Sciatic nerve (tissue), 2 donors: ENCODE measurements at regions not wholly inside any gene's neighbourhood (a gene's known extent, or its start where the extent isn't known, plus 50 kb on each side); places are given as distances from the start of the nearest gene placed in this dataset.

Experiments used
- ATAC-seq: fragments of 200-7000 bp; cut with Tn5 transposase; one replicate; pipeline ENCODE4 v1.9.1; 2020; ENCODE audit warnings: mild to moderate bottlenecking, moderate library complexity
- DNase-seq: peaks from one replicate; pipeline ENCODE4 v3.0.0-alpha.2; 2020; ENCODE audit warnings: low spot score
- intact Hi-C: fragments of 100-400 bp; cut with DNase I; formaldehyde crosslinking; loops from one replicate; pipeline ENCODE4 v1.14.2; 2022
- donor health status: DM: no; HTN: no; CAD: no.
- donor health status: DM: no; HTN: no; CAD: no.

DNA sequence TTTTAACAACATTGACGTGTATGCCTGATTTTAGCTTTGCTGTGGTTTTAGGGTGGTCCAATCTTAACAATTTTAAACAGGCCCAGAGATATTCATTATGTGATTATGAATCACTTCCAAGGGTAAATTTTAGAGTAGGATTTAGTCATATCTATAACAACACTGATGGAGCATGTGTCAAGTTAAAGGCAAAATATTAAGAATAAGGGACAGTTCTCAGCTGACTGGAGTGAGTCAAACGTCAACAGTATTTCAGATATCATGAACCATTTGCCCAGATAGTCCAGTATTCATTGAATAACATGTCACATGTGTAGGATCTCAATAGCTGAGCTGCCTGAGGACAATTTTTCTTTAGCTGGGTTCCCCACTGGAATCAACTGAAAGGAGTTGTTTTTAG is 61.3 kb upstream of the VCX2 start:
- intact Hi-C loops: no loop called here
- DNase-seq: no peak
- ATAC-seq: no peak

DNA sequence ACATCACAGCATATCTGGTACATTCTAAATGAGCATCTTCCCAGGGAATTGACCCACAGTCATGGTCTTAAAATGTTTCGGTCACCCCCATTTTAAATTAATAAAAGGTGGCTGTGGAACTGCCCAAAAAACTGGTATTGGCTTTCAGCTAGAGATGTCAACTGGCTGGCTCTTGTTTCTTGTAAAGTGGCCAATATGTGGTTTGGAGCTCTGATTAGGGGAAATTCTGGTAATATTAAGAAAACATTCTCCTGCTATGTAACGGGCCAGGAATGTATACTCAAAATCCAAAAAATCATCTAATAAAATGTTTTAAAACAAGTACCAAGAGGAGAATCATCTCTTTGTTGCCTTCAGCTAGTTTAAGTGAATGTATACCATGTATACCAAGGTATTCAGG is 62.0 kb upstream of the VCX2 start:
- intact Hi-C loops: no loop called here

DNA sequence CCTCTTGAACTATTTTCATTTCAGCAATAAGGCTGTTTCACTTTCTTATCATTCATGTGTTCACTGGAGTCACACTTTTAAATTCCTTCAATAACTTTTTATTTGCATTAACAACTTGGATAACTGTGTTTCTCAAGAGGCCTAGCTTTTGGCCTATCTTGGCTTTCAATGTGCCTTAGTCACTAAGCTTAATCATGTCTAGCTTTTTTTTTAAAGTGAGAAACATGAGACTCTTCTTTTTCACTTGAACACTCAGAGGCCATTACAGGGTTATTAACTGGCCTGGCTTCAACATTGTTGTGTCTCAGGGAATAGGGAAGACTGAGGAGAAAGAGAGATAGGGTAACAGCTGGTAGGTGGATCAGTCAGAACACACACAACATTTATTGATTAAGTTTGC is 64.0 kb upstream of the VCX2 start:
- intact Hi-C loops: no loop called here
- no peak for DNase-seq
- ATAC-seq: no peak

More for the DNA sequence above, 62.0 kb upstream of the VCX2 start:
- DNase-seq: no peak
- ATAC-seq: no peak

DNA sequence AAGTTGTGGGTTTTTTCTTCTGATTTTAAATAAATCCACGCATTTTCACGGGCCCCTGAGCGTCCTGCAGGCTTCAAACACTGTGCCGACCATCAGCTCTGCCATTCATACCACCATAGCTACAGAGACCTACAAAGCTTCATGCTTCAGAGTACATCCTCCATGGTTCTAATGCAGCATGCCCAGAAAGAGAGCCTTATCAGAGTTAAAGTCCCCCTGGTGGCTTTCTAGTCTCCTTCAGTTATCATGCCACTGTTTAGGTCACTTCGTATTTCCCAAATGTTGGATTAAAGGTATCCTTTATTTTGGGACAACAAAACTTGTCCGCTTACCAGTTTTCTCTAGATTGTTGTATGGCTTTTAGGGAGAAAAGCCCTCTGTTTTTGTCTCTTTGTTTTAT is 66.7 kb upstream of the VCX2 start:
- intact Hi-C loops: no loop called here
- ATAC-seq (no peak), DNase-seq (no peak)

DNA sequence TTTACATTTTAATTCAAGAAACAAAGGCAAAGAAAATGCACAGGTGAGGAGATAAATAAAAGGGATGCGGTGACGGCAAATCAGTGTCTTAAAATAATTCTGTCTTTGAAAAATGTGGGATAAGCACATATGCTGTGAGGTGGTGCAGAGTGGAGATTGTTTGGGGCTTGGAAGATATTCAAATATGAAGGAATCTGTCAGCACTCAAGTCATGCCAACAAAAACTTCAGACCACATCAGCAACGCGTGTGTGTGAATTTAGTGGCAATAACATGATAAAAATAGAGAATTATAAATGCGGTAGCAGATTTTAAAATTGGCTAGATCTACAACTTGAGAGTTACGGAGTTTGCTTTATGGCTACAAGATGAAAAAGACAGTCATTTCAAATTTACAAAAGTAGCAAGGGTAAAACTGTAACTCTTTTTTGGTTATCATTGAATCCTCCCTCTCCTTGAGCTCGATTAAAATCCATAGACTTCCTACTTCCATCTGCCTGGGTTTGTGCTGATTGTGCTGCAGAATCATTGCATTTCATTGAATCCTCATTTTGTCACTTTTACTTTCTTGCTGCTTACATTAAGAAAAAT is 71.5 kb upstream of the VCX2 start:
- DNase-seq (no peak), ATAC-seq (no peak)
- intact Hi-C loops: no loop called here

DNA sequence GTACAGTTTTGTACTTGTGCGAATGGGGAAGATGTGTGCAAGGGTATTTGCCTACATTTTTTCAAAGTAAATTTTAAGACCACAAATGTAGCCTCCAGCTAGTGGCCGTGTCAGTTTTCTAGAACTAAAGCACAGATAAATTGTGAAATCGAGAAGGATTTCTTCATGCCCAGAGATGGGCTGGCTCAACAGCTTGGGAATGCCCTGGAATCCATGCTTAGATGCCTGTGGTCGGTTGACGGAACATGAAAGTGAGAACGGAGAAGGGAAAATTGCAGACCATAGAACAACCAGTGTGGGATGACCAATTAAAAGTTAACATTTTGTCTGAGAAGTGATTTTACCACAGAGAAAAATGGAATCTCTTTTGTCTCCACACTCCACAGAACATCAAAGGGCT is 73.2 kb upstream of the VCX2 start:
- ATAC-seq (no peak), DNase-seq (no peak)
- intact Hi-C loops: no loop called here

DNA sequence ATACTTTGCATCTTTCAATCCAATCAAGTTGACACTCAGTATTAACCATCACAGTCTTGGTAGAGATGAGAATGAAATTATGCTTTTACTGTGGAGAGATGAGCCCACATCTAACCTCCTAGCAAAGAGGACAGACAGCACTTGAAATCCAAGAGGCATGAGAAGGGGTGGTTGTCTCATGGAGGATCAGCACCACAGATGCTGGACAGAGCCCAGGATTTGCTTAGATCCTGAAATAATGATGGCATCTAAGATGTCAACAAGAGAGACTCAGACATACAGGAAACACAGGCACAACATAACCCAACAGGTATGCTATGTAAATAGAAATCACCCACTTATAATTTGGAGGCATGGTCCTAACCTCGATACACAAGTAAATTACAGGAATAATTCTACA is 74.3 kb upstream of the VCX2 start:
- ATAC-seq (no peak), DNase-seq (no peak)
- intact Hi-C loops: no loop called here

DNA sequence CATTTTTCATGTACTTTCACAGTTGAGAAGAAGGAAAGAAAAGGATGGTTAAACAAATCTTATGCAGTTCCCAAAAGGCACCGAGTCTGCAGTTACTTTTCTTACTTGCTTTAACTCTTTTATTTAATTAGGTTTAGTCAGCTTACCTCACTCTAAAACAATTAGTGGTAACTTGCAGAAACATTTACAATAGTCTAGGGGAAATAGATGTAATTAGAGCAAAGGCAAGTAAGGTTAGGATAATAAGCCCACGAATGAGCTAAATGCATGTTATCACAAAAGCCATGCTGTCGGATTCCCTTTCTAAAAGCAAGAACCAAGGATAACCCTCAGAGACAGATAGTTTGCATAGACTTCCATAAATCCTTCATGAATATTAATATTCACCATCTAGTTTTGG is 82.0 kb upstream of the VCX2 start:
- intact Hi-C loops: no loop called here
- ATAC-seq (no peak), DNase-seq (no peak)

DNA sequence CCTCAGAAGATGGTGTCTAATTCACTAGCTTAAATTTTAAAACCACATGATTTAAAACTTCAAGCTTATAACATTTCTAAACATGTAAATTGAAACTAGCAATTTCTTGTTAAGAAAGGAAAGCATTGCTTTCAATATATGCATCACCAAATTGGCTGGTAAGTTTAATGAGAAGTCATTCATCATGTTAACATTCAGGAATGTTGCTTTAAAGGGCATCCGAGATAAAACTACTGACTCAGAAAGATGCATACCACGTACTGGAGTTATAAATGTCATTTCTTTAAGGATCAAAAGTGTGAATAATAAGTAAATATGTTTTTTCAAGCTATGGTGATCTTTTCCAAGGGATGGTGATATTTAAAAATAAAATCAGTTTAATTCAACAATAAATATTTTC is 83.3 kb upstream of the VCX2 start:
- intact Hi-C loops: no loop called here
- DNase-seq (no peak), ATAC-seq (no peak)

DNA sequence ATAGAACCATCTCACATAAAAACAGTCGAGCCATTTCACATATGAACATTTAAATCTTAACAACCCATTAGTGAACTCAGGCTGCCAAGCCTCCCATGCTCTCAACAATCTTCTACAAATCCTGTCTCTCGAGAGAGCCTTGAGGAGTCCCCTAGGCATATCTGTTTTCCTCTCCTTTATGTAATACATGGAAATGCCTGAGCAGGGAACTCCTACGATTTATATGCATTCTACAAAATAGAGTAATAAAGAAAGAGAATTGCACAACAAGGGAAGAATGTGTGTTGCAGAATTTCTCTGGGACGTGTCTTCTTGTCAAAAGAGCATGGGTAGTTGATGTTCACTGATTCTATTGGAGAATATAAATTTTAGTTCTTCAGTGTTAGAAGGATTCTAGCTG is 101.8 kb upstream of the VCX2 start:
- intact Hi-C loops: no loop called here
- DNase-seq (no peak), ATAC-seq (no peak)

DNA sequence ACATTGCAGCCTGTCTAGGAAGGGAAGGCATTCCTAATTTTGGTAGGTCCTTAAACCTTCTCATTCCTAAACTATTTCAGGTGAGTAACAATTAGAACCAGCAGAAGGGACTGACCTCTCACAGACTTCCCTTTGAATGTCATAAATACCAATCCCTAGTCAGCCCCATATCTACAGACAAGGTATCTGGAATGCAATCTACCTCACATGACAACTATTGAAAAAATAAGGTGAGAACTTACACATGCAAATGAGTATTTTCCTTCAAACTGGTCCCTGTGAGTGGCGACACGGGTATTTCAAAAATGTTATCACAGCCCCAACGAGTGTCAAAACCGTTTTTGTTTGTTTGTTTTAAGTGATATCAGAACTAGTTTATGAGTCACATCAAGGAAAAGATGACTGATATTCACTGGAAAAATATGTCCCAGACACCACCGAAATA is 102.4 kb upstream of the VCX2 start:
- DNase-seq: no peak
- intact Hi-C loops: no loop called here
- no peak for ATAC-seq

DNA sequence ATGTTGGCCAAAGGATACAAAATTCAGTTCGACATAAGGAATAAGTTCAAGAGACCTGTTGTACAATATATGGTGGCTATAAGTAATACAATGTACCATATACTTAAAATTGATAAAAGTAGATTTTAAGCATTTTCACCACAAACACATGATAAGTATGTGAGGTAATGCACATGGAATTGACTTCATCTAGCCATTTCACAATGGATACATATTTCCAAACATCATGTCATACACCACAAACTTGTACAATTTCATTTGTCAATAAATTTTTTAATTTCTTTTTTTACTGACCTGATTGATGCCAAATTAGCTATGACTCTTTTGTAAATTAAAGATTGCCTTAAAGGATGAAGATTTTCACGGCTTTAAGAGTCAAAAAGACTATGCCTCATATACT is 103.1 kb upstream of the VCX2 start:
- intact Hi-C loops: no loop called here
- no peak for ATAC-seq
- DNase-seq: no peak

DNA sequence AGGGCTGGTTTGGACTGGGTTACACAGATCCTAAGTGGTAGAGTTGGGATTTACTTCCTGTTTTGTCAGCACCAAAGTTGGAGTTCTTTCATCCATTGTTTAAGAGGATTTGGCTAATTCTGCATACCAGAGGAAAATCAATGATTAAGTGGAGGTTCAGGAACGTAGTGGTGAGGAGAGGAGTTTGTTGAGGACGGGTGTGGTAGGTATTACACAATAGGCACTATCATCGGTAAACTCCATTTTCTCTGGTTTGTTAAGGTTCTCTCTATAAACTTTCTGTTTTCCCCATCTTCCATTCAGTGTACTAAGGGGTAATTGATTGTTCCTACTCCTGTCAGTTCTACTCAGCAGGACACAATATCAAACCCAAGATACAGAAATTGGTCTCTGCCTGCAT is 107.5 kb upstream of the VCX2 start:
- intact Hi-C loops: no loop called here
- ATAC-seq (no peak), DNase-seq (no peak)

DNA sequence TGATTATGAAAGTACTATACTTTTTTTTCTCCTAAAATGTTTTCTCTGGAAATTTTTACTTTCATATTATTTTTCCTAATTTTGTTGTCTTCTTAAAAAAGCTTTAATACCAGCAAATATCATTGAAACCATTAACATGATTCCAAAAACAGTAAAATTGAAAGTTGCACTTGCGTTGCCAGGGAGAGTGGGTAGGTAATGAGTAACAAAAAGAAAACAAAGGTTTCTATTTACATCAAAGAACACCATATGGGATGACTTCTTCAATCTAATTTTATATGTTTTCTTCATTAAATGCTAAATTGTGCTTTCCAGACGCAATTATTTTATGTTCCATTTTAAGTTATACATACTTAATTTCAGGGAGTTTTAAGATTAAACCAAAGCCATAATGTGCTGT is 108.3 kb upstream of the VCX2 start:
- no peak for DNase-seq
- intact Hi-C loops: no loop called here
- no peak for ATAC-seq

DNA sequence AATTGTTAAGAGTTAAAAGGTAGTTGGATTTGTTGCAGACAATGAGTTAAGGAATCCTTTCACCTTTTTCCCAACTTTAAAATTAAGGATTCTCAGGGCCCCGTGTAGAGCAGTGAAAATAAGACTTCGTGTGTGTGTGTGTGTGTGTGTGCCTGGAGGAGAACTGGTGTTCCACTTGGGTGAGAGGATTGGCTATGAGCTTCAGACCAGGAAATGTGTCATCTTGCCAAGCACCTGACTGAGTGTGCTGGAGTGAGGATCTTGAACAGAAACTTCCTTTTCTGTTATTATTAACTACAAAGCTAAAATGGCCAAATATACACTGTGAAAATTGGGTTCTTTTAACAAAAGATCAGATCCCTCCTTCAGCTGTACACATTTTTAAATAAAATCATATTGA is 113.1 kb upstream of the VCX2 start:
- ATAC-seq (no peak), DNase-seq (no peak)
- intact Hi-C loops: no loop called here

DNA sequence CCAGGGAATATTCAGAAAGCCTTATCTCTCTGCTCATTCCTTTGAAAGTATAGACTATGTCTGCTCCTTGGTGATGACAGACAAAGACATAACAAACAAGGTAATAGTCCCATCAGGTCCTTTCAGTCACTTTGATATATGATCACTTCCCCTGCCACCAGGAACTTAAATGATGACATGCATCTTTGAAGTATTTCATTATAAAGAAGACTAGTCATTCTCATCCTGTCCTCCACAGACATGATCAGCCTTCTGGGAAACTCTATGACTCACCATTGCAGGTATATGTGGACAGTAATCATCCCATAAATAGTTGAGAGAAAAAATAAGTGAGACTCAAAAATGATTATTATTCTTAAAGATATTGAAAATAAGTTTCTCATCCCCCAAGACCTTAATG is 117.5 kb upstream of the VCX2 start:
- intact Hi-C loops: no loop called here
- DNase-seq (no peak), ATAC-seq (no peak)

DNA sequence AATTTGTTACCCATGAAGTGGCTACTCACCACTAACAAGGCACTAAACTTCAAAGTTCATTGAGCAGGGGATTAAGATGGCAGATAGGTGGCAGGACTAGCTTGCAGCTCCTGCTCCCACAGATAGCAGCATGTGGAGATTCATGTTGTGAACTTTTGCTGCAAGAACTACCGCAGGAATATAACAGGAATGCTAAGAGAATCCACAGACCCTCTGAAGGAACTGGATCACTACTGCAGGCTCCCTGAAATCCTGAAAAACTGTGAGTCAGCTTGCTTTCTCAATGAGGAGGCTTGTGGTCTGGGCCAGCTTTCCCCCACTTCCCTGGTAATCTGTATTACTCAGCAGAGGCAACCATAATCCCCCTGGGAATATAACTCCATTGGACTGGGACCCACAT is 118.5 kb upstream of the VCX2 start:
- ATAC-seq: no peak
- intact Hi-C loops: no loop called here
- DNase-seq: no peak

DNA sequence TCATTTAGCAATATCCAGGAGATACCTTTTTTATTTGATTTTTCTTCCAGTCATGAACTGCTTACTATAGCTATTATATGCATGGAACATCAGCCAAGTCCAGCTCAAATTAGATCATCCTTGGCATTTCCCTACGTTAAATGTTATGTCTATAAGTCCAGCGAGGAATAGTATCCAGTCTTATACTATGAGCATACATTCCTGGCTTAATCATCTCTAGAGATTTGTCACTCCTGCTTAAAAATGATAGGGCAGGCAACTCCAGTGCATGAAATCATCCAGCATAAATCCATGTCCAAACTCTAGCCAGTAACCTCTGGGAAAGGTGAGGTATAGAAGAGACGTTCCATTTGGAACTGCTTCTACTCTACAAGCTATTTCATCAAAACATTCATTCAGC is 126.7 kb upstream of the VCX2 start:
- intact Hi-C loops: no loop called here
- DNase-seq (no peak), ATAC-seq (no peak)

DNA sequence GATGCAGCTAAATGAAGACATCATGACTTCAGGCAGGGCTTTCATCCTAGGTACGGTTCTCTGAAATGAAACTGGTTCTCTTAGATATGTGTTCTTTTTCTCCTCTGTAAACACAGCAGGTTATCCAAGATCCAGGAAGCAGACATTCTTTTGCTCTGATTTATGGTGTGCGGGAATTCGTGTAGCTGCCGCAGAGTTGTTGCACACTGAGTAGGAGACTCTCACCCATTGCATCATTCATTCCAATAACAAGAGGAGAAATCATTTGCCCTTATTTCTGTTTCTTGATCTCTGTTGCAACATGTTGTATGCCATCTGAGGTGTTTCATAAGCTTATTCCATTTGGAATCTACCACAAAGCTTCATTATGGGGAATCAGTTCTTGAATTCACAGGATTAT is 133.6 kb upstream of the VCX2 start:
- intact Hi-C loops: no loop called here
- no peak for DNase-seq
- no peak for ATAC-seq

DNA sequence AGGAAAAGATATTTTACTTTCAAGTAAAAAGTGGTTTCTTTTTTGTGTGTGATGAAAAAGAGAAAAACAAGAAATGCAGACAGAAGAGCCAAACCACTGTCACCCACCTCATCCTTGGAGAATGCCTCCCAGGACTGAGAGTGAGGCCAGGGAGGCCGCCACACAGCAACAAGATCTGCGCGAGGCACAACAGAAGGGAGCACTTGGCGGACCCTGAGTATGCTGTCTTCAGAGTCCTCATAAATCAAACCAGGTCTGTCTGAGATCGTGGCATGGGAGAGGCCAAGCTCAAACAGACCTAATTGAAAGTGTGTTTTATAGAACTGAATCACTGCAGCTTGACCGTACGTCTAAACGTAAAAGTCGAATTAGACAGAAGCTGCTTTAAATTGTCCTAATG is 134.3 kb upstream of the VCX2 start:
- DNase-seq (no peak), ATAC-seq (no peak)
- intact Hi-C loops: no loop called here

DNA sequence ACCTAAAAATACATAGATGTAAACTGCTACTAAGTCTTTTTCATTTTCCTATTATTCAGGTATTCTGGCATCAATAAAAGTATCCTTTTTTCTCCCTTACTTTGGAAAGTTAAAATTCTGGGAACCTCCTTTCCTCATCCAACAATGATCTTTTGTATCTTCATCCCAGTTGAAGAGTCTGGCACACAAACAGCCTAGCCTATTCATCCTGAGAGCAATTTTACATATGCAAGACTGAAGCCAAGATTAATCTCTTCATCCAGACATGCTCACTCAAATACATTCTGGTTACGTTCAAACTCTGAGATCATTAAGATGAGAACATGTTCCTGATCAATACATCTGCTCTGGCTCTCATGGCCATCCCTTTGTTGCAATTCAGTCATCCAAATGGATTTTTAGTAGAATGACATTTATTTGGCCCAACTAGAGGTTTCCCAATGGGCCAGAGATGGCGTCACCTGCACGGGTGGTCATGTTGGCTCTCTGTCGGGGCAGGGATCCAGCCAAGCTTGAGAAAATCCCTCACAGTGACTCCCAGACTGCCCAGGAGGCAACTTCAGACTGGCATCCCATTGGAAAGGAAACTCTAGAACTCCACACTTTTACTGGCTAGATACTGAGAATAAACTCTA is 135.3 kb upstream of the VCX2 start:
- ATAC-seq: no peak
- intact Hi-C loops: no loop called here
- DNase-seq: no peak

DNA sequence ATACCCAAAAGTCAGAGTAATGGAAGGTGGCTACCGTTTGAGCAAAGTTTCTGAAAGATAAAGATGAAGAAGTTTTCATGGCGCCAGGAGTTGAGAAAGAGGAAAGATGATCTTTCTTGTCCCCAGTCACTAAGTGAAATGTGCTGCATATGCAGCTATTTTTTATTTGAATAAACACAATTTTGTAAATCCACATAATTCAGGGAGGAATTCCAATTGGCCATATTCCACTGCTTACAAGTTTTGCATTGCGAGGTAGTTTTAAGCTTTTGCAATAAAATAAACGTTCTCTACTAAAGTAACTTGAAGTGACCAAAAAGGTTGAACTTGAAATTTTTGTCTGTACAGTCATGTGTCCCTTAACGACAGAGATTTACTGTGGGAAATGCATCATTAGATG is 139.3 kb upstream of the VCX2 start:
- intact Hi-C loops: no loop called here
- ATAC-seq (no peak), DNase-seq (no peak)
